HG02885 (cell line): ENCODE measurements at regions not wholly inside any gene's neighbourhood (a gene's known extent, or its start where the extent isn't known, plus 50 kb on each side); places are given as distances from the start of the nearest gene placed in this dataset.
A peak's percentile ranks its signal among the peaks of the same experiment; 100 is the strongest.

Experiments
- ATAC-seq: cut with Tn5 transposase; IDR thresholded peaks from one replicate; pipeline ENCODE4 v1.9.1; 2021; ENCODE audit warnings: mild to moderate bottlenecking; ENCODE audit not compliant: unreplicated experiment, poor library complexity

DNA sequence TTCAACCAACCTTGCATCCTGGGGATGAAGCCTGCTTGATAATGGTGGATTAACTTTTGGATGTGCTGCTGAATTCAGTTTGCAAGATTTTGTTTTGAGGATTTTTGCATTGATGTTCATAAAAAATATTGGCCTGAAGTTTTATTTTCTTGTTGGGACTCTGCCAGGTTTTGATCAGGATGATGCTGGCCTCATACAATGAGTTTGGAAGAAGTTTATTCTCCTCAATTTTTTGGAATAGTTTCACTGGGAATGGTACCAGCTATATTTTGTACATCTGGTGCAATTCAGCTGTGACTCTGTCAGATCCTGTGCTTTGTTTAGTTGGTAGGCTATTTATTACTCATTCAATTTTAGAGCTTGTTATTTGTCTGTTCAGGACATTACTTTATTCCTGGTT is 340.3 kb upstream of the TRAM1L1 start:
- ATAC-seq, result no peak

GRCh38 chr4:117428536-117428935 is 343.2 kb upstream of the TRAM1L1 start:
- no peak for ATAC-seq

DNA sequence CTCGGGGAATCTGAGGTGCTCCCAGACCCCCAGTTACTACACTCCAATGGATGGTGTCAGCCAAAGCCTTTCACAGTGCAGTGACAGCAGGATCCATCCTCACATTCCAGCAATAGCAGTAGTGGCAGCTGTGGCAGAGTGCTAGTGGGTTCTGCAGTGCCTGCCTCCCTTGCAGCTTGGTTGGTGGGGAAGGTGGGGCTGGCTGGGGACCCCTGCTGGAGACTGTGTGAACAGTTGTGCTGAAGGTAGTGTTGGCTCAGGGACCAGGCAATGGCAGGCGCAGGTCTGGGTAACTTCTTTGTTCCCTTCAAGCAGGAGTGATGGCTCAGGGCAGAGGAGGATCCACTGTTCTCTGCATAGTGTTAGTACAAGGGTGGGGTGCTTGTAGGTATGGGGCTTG is 343.7 kb upstream of the TRAM1L1 start:
- no peak for ATAC-seq

GRCh38 chr4:117429506-117429905 is 344.1 kb upstream of the TRAM1L1 start:
- no peak for ATAC-seq

DNA sequence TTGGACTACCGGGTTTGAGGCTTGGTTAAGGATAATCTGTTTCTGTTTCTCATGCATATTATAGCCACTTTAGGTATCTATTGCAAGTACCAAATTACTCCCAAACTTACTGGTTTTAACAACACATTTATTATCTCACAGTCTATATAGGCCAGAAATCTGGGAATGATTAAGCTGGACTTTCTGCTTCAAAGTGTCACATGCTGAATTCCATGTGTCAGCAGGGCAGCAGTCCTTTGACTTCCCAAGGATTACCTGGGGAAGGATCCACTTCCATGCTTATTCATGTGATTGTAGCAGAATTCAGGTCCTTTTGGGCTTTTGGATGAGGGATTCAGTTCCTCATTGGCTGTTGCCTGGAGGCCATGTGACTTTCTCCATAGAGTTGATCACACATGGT is 349.0 kb upstream of the TRAM1L1 start:
- no peak for ATAC-seq

DNA sequence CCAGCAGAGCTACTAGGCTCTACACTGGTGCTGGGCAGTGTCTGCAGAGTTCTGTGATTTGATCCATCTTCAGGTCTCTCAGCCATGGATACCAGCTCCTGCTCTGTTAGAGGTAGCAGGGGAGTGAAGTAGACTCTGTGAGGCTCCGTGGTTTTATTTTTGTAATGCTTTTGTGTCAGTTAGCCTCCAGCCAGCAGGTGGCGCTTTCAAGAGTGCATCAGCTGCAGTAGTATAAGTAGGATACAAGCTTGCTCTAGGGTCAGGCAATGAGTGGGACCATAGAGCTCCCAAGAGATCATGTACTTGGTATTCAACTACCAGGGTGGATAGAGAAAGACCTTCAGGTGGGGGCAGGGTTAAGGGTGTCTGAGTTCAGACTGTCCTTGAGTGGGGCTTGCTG is 362.5 kb upstream of the TRAM1L1 start:
- peak; percentile 48 for ATAC-seq

DNA sequence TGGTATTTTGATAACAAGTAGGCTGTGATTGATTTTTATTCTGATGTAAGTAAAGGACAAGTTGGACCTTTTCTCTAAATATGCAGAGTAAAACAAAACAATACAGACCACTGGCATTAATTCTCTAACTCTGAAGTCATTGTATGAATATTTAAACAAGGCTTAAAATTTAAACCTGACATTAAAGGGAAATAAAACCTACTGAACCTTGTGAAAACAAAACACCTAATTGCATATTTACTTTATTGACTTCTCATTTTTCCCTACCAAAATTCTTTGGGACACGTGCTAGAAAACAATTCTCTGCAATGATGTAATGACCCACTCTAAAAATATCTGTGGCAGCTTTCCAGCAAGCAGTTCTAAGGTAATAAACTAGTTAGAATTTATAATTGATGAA is 369.7 kb upstream of the TRAM1L1 start:
- no peak for ATAC-seq

DNA sequence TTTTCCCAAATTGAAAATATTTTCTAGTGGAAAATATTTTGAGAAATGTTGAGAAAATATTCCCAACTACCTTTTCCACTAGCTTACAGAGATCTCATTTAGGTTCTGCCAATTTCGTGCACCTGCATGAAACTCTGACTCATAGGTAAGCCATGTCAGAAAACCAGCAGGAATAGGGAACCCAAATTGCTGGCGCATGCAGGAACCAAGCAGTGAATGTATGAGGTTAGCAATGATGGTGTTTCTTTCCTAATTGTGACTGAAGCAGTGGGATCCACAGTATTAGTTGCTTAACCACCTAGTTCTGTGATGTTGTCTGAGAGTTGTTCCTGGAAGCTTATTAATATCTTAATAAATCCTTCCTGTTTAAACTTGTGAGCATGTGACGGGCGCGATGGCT is 381.0 kb upstream of the TRAM1L1 start:
- ATAC-seq, result no peak

- ATAC-seq, result no peak
These were observed 382.0 kb upstream of the TRAM1L1 start for GRCh38 chr4:117467404-117467803.

- ATAC-seq, result no peak
These were observed 389.6 kb upstream of the TRAM1L1 start for GRCh38 chr4:117474987-117475386.

GRCh38 chr4:117477925-117478324 is 392.5 kb upstream of the TRAM1L1 start:
- ATAC-seq, result no peak

DNA sequence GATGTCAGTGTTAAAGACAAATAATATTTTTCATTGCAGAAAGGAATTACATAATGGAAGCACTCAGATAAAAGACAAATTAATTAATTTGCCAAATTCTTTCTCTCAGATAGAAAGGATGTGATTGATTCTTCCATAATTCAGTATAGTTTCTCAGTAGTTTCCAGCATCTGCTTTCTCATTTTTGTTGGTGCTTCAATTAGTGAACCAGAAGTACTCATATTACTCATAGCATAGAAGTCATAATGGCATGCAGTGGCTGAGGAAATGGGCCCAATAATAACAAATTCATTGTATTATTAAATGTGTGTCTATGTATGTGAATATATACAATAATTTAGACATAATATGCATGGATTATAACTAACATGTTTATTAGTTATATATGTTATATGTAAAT is 393.3 kb upstream of the TRAM1L1 start:
- ATAC-seq, result no peak

DNA sequence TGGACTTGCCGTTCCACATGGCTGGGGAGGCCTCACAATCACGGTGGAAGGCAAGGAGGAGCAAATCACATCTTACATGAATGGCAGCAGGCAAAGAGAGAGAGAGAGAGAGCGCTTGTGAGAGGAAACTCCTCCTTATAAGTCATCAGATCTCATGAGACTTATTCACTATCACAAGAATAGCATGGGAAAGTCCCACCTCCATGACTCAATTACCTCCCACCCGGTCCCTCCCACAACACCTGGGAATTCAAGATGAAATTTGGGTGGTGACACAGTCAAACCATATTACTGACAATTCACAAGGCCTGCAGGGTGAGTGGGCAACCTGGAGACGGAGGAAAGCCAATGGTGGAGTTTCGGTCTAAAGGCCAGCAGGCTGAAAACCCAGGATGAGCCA is 394.3 kb upstream of the TRAM1L1 start:
- no peak for ATAC-seq

GRCh38 chr4:117481742-117482141 is 396.4 kb upstream of the TRAM1L1 start:
- no peak for ATAC-seq

- ATAC-seq, result no peak
These were observed 403.3 kb upstream of the TRAM1L1 start for GRCh38 chr4:117488692-117489091.

DNA sequence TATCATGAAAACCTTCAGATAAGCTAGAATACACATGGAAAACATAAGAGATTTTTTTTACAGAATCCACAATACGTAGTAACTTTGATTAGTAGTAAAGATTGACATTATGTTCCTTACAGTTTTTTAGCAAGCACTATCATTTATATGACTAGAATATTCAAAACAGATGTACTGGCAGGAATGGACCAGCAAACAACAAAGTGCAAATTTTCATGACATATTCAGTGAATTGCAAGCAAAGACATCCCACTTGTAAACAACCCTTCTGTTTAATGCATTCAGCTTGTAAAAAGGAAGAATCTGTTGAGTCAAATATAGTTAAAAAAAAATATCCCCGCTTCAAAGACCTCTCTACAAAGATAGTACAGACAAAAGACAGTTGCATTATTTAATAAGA is 403.7 kb upstream of the TRAM1L1 start:
- no peak for ATAC-seq

- no peak for ATAC-seq
These were observed 406.1 kb upstream of the TRAM1L1 start for GRCh38 chr4:117491516-117491915.

GRCh38 chr4:117495802-117496201 is 410.4 kb upstream of the TRAM1L1 start:
- no peak for ATAC-seq

DNA sequence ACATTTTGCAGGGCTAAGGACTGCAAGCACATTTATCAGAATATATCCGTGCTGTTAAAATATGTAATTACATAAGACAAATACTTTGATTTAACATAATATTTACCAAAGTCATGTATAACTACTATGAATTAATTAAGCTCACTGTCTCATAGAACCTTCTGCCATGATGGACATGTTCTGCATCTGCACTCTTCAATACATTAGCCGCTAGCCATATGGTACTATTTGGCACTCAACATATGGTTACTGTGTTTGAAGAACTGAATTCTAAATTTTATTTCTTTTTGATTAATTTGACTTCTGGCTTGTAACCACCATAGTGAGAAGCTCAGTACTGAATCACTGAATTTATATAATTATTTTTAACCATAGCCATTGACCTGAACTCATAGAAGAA is 427.0 kb upstream of the TRAM1L1 start:
- ATAC-seq, result no peak

DNA sequence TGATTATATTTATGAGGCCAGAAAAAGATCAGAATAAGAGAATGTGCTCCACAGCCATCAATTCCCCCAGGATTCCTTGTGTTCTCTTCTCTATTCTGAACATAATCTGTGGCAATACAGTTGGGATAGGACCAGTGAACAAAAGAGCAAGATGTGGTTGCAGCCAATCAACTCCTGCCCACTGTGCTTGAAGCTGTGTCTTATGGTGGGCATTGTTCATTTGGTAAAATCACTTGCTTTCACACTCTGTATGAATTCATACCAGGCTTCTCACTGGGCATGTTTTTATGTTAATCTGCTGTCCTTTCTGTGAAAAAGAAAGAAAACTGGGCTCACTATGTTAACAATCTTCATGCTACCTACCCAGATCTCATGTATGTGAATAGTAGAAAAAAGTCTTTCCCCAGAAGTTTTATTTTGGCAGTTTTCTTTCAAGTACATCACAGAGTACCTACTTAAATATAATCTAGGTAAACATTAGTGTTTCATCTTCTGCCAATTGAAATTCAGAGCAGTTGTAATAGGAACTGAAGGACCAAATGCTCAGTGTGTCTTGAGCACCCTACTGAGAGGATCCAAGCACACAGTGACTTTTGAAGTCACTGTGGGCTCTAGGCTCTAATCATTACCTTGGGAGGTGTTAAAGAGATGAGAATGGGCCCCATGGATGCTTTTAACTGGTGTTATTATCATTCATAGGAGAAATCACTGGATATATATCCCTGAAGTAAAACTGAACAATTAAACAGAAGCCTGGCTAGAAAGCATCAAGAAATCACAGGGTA is 429.2 kb upstream of the TRAM1L1 start:
- no peak for ATAC-seq

DNA sequence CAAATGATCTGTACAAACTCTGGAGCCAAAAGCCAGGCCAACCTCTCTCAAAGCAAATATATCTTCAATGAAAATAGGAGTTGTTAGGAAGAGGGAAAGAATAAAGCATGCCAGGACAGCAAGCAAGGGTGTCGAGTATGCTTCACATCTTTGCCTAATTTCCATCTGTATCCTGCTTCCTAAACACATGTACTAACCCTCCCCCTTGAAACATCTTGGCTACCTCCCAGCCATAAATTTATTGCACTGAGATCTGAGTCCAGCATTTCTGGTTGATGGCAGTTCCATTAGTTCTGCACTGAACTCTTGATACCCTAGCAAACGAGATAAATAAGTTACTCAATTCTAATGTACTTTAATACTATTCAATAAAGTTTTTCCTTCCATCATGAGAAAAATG is 430.5 kb upstream of the TRAM1L1 start:
- no peak for ATAC-seq

DNA sequence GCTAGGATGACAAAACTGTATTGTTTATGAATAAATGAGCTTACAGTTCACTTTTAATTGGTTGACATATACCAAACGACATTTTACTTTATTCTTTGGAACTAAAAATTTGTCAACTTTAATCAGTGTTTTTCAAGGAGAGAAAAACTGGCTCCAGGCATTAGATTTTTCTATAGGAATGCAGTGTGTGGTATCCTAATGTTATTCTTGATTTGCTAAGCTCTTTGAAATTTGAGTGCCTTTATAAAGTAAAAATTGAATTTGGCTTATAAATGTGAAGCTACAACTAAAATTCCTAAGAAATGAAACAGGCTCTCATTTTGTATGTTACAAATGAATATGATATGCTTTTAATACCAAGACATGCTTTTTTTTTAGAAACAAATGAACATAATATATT is 442.2 kb upstream of the TRAM1L1 start:
- ATAC-seq, result no peak

GRCh38 chr4:117529401-117529800 is 444.0 kb upstream of the TRAM1L1 start:
- ATAC-seq, result no peak
